CD14-positive monocyte (primary cell): ENCODE measurements at regions not wholly inside any gene's neighbourhood (a gene's known extent, or its start where the extent isn't known, plus 50 kb on each side); places are given as distances from the start of the nearest gene placed in this dataset.

ENCODE experiments used
- DNase-seq, 3 donors: peaks; one replicate each; pipeline ENCODE4 v3.0.0-alpha.2; 2011 to 2022
- H2AFZ ChIP-seq: 2 replicates; pipeline ENCODE4 v1.6.0; 2012; ENCODE audit warnings: mild to moderate bottlenecking, low read depth, low read length, inconsistent platforms; ENCODE audit not compliant: insufficient read depth, poor library complexity, severe bottlenecking
- H3K27ac ChIP-seq, 2 donors: 1 replicate in 1 of 2; 2 replicates in 1 of 2; pipeline ENCODE4 v1.5.1; 2012 to 2013; ENCODE audit warnings: low read length in 2 of 2, control low read depth in 1 of 2, inconsistent platforms in 1 of 2, low read depth in 1 of 2, mild to moderate bottlenecking in 1 of 2
- H3K27me3 ChIP-seq, 2 donors: one replicate each; pipeline versions ENCODE4 v1.6.0 to v1.6.1; 2011 to 2013; ENCODE audit warnings: low read length in 2 of 2; ENCODE audit not compliant: control insufficient read depth in 2 of 2, insufficient read depth in 2 of 2
- H3K36me3 ChIP-seq, 2 donors: replicated peaks in 1 of 2; 1 replicate in 1 of 2; 2 replicates in 1 of 2; pipeline versions ENCODE4 v1.5.1 to v1.6.1; 2012 to 2013; ENCODE audit warnings: low read length in 2 of 2, control low read depth in 1 of 2, inconsistent platforms in 1 of 2, mild to moderate bottlenecking in 1 of 2; ENCODE audit not compliant: insufficient read depth in 2 of 2, control insufficient read depth in 1 of 2
- H3K4me1 ChIP-seq, 2 donors: 1 replicate in 1 of 2; 2 replicates in 1 of 2; pipeline versions ENCODE4 v1.5.1 to v1.6.1; 2012 to 2013; ENCODE audit warnings: low read length in 2 of 2, control low read depth in 1 of 2, inconsistent platforms in 1 of 2, mild to moderate bottlenecking in 1 of 2, moderate library complexity in 1 of 2; ENCODE audit not compliant: insufficient read depth in 2 of 2, control insufficient read depth in 1 of 2
- H3K4me2 ChIP-seq: replicated peaks from 2 replicates; pipeline ENCODE3; 2012; ENCODE audit warnings: low read length, moderate library complexity, mild to moderate bottlenecking; ENCODE audit not compliant: poor library complexity, severe bottlenecking; ENCODE audit errors: extremely low read depth
- H3K4me3 ChIP-seq, 3 experiments: fragments of 200-600 bp in 1 of 3; sonication (generic) in 1 of 3; replicated peaks in 1 of 3; 1 replicate in 2 of 3; 2 replicates in 1 of 3; pipeline ENCODE4 v1.5.1; 2011 to 2013; ENCODE audit warnings: low read length in 3 of 3, mild to moderate bottlenecking in 3 of 3, control low read depth in 2 of 3, low read depth in 2 of 3, inconsistent platforms in 1 of 3, moderate library complexity in 1 of 3
- H3K79me2 ChIP-seq: 2 replicates; pipeline ENCODE4 v1.6.0; 2012; ENCODE audit warnings: mild to moderate bottlenecking, control low read depth, inconsistent platforms, low read length, moderate library complexity; ENCODE audit not compliant: insufficient read depth
- H3K9ac ChIP-seq: 2 replicates; pipeline ENCODE4 v1.6.0; 2017; ENCODE audit warnings: low read length, mild to moderate bottlenecking; ENCODE audit not compliant: insufficient read depth, poor library complexity, severe bottlenecking
- H3K9me3 ChIP-seq, 2 donors: replicated peaks in 1 of 2; 1 replicate in 1 of 2; 2 replicates in 1 of 2; pipeline versions ENCODE4 v1.5.1 to v1.6.1; 2012 to 2013; ENCODE audit warnings: low read length in 2 of 2, control low read depth in 1 of 2; ENCODE audit not compliant: control insufficient read depth in 1 of 2, insufficient read depth in 1 of 2
- H4K20me1 ChIP-seq: 2 replicates; pipeline ENCODE4 v1.6.0; 2012; ENCODE audit warnings: mild to moderate bottlenecking, low read length, control low read depth, moderate library complexity; ENCODE audit not compliant: insufficient read depth
- H3K27ac Mint-ChIP-seq, 7 donors: one replicate each; pipeline ENCODE4 v1.8.0; 2020; ENCODE audit warnings: mild to moderate bottlenecking in 7 of 7, mixed read lengths in 7 of 7, moderate library complexity in 6 of 7, inconsistent platforms in 2 of 7
- H3K27me3 Mint-ChIP-seq, 3 donors: one replicate each; pipeline ENCODE4 v1.8.0; 2021 to 2022; ENCODE audit warnings: low read depth in 3 of 3, mild to moderate bottlenecking in 3 of 3, mixed read lengths in 3 of 3, moderate library complexity in 3 of 3, inconsistent platforms in 1 of 3
- H3K36me3 Mint-ChIP-seq, 2 donors: one replicate each; pipeline ENCODE4 v1.8.0; 2020; ENCODE audit warnings: mixed read lengths in 2 of 2, inconsistent platforms in 1 of 2, mild to moderate bottlenecking in 1 of 2
- H3K4me1 Mint-ChIP-seq: one replicate; pipeline ENCODE4 v1.8.0; 2020; ENCODE audit warnings: mild to moderate bottlenecking, mixed read lengths
- H3K4me3 Mint-ChIP-seq, 2 donors: one replicate each; pipeline ENCODE4 v1.8.0; 2020; ENCODE audit warnings: mild to moderate bottlenecking in 2 of 2, mixed read lengths in 2 of 2, moderate library complexity in 1 of 2
- H3K9me3 Mint-ChIP-seq, 7 donors: one replicate each; pipeline ENCODE4 v1.8.0; 2020 to 2022; ENCODE audit warnings: mixed read lengths in 7 of 7, mild to moderate bottlenecking in 6 of 7, moderate library complexity in 6 of 7, inconsistent platforms in 2 of 7
- CTCF ChIP-seq: fragments of 200-600 bp; IDR thresholded peaks from one replicate; pipeline ENCODE4 v1.8.0; 2022; ENCODE audit warnings: antibody characterized with exemption, mild to moderate bottlenecking
- WGBS: methylation state at CpG from one replicate; pipeline ENCODE4 v1.1.5; 2013; ENCODE audit warnings: missing lambda C conversion rate; ENCODE audit not compliant: insufficient coverage; 5-methylcytosine and 5-hydroxymethylcytosine counted together
- intact Hi-C, 2 donors: fragments of 100-400 bp; cut with micrococcal nuclease; formaldehyde crosslinking; loops; one replicate each; pipeline versions ENCODE4 v1.15.0 to v1.15.1; 2023

GRCh38 chr4:71095545-71095944 is 102.1 kb downstream of the DCK start:
- intact Hi-C loops: no loop called here
- H3K4me3 ChIP-seq: no peak overlapping the region

GRCh38 chr4:71107726-71108125 is 114.3 kb downstream of the DCK start:
- Histone ChIP-seq H3K27ac (no peak overlapping the region), H3K27me3 (no peaks in the 10 kb centered on the region), H3K79me2 (no peaks in the 10 kb centered on the region), H2AFZ (no peak overlapping the region), H3K36me3 (no peaks in the 10 kb centered on the region), H3K4me3 (no peak overlapping the region), H3K9me3 (no peaks in the 10 kb centered on the region), H4K20me1 (no peaks in the 10 kb centered on the region), H3K4me2 (no peak overlapping the region), H3K9ac (no peak overlapping the region), H3K4me1 (no peaks in the 10 kb centered on the region)
- Mint-ChIP-seq H3K4me1 (peaks cover 3% of the 10 kb centered on the region), H3K27me3 (peaks cover 0 to 2% (median 0%) of the 10 kb centered on the region in 3 donors), H3K36me3 (no peaks in the 10 kb centered on the region), H3K27ac (no peak overlapping the region), H3K4me3 (no peak overlapping the region), H3K9me3 (peaks cover 0 to 4% (median 1%) of the 10 kb centered on the region in 7 donors)
- TF ChIP-seq CTCF: no peak
- WGBS: 50% methylated on average over 1 of the region's 2 CpGs
- intact Hi-C loops: no loop called here
- DNase-seq: no peak

More at GRCh38 chr4:71095545-71095944, 102.1 kb downstream of the DCK start:
- no peak for DNase-seq
- peaks cover 4% of the 10 kb centered on the region for H3K4me1 Mint-ChIP-seq
- no peaks in the 10 kb centered on the region for H3K27me3 Mint-ChIP-seq
- Histone ChIP-seq H3K9me3 (peaks cover 0 to 3% of the 10 kb centered on the region in 2 donors), H3K36me3 (no peaks in the 10 kb centered on the region), H3K79me2 (no peaks in the 10 kb centered on the region), H3K9ac (no peak overlapping the region), H3K27ac (no peak overlapping the region), H4K20me1 (no peaks in the 10 kb centered on the region), H3K27me3 (no peaks in the 10 kb centered on the region), H3K4me1 (no peaks in the 10 kb centered on the region), H3K4me2 (no peak overlapping the region), H2AFZ (no peak overlapping the region)
- H3K4me3 Mint-ChIP-seq: no peak overlapping the region
- no peak for TF ChIP-seq CTCF
- no peak overlapping the region for H3K27ac Mint-ChIP-seq
- no CpG with 5 or more reads among the region's 1 CpG for WGBS
- H3K9me3 Mint-ChIP-seq: peaks cover 0 to 18% (median 4%) of the 10 kb centered on the region in 7 donors
- no peaks in the 10 kb centered on the region for H3K36me3 Mint-ChIP-seq
